ENCODE measurements at regions not wholly inside any gene's neighbourhood (a gene's known extent, or its start where the extent isn't known, plus 50 kb on each side); places are given as distances from the start of the nearest gene placed in this dataset.

DNA sequence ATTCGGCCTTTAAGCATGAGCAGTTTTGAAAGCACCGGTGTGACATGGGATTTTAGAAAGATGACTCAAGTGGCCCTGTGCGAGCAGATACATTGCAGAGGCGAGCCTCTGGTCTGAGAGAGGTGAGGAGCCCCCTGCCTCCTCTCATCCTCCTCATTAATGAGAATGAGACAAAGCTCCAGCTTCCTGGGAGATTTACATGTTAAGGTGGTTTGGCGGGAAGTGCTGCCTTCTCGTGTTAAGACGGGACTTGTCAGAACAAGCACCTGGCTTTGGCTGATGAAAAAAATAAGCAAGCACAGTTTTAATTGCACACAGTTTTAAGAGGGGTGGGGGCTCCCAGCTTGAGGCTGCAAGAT lies 68.1 kb downstream of the ACTL7B start:
- H3K4me2 ChIP-seq (ENCODE audit: control insufficient read depth, extremely low read depth, insufficient read depth, low read depth, low read length): peak overlapping the region; percentile 84
- peak overlapping the region; percentile 74 for H3K9ac ChIP-seq (ENCODE audit: control insufficient read depth, extremely low read depth, insufficient read depth, low read length)
- H4K20me1 ChIP-seq (ENCODE audit: control insufficient read depth, extremely low read depth, insufficient read depth, low read length): no peaks in the 10 kb centered on the region
- peaks cover 47% of the 10 kb centered on the region for H3K4me1 ChIP-seq (ENCODE audit: control insufficient read depth, extremely low read depth, insufficient read depth, low read length)
- peak; percentile 95 for FAIRE-seq
- DNase-seq (ENCODE audit: low read depth, low spot score): no peak
- dilution Hi-C loops (cut with MboI; ENCODE audit: extremely low pct_ligation_motif_present, low sequenced_read_pairs): no loop called here
- H3K36me3 ChIP-seq (ENCODE audit: control insufficient read depth in 2 of 2, extremely low read depth in 1 of 2, insufficient read depth in 2 of 2, low read length in 2 of 2): no peaks in the 10 kb centered on the region
- TF ChIP-seq, protein P1, sequence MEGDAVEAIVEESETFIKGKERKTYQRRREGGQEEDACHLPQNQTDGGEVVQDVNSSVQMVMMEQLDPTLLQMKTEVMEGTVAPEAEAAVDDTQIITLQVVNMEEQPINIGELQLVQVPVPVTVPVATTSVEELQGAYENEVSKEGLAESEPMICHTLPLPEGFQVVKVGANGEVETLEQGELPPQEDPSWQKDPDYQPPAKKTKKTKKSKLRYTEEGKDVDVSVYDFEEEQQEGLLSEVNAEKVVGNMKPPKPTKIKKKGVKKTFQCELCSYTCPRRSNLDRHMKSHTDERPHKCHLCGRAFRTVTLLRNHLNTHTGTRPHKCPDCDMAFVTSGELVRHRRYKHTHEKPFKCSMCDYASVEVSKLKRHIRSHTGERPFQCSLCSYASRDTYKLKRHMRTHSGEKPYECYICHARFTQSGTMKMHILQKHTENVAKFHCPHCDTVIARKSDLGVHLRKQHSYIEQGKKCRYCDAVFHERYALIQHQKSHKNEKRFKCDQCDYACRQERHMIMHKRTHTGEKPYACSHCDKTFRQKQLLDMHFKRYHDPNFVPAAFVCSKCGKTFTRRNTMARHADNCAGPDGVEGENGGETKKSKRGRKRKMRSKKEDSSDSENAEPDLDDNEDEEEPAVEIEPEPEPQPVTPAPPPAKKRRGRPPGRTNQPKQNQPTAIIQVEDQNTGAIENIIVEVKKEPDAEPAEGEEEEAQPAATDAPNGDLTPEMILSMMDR (optimal IDR thresholded peaks at IDR 0.05 in 1 of 3, IDR thresholded peaks at IDR 0.05 in 1 of 3, conservative IDR thresholded peaks at IDR 0.05 in 1 of 3; ENCODE audit: extremely low read depth in 1 of 3, insufficient read depth in 2 of 3, low read length in 3 of 3): no peak
- TF ChIP-seq EZH2 (IDR thresholded peaks at IDR 0.05; ENCODE audit: low read length): no peak
- H3K27ac ChIP-seq (ENCODE audit: control insufficient read depth, insufficient read depth, low read length): peak overlapping the region; percentile 94
- H3K4me3 ChIP-seq (ENCODE audit: control insufficient read depth in 2 of 3, extremely low read depth in 1 of 3, insufficient read depth in 2 of 3, low read depth in 1 of 3, low read length in 3 of 3): peak overlapping the region in 2 of 3 experiments; percentile 18 to 37
- H3K27me3 ChIP-seq (ENCODE audit: control insufficient read depth, extremely low read depth, insufficient read depth, low read length): no peaks in the 10 kb centered on the region
- H3K79me2 ChIP-seq (ENCODE audit: control insufficient read depth, insufficient read depth, low read length): no peaks in the 10 kb centered on the region
- peak overlapping the region; percentile 65 for H2AFZ ChIP-seq (ENCODE audit: control insufficient read depth, low read length)
- H3K9me1 ChIP-seq (ENCODE audit: control insufficient read depth, extremely low read depth, insufficient read depth, low read length): no peaks in the 10 kb centered on the region
- no peaks in the 10 kb centered on the region for H3K9me3 ChIP-seq (ENCODE audit: control insufficient read depth, low read depth, low read length)

DNA sequence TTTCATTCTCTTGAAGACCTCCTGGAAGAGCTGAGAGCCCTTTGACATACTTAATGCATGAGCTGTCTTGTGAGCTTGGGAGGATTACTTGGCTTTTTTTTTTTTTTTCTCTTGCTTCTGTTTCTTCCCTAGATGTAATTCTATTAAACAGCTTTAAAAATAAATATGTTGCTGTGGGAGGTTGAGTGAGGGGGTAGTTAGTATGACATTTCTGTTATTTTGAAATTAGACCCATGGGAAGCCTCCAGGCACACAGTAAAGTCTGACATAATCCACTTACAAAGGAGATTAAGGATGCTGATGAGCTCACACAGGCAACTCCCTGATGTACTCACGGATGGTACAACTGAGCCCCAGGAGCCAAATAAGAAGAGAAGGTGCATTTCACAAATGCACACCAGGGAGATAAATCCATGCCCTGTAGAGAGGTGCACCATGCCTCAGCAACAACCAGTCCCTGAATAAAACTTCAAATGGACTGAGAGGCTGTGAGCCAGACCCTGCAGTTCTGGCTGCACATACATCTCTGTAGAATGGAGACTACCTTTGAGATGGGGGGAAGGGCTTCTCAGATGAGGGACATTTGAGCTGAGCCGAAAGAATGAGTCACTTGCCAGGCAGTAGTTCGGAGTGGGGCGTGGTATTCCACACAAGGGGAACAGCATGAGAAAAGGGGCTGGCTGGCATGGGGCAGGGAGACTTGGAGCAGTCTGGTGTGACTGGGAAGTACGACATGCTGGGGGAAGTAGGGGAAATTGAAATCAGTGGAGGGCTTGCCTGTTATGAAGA lies 68.7 kb downstream of the ACTL7B start:
- TF ChIP-seq EZH2 (IDR thresholded peaks at IDR 0.05; ENCODE audit: low read length): no peak
- TF ChIP-seq, protein P1 (optimal IDR thresholded peaks at IDR 0.05 in 1 of 3, IDR thresholded peaks at IDR 0.05 in 1 of 3, conservative IDR thresholded peaks at IDR 0.05 in 1 of 3; ENCODE audit: extremely low read depth in 1 of 3, insufficient read depth in 2 of 3, low read length in 3 of 3): no peak
- Histone ChIP-seq H3K9me3 (ENCODE audit: control insufficient read depth, low read depth, low read length) (no peaks in the 10 kb centered on the region), H3K4me3 (ENCODE audit: control insufficient read depth in 2 of 3, extremely low read depth in 1 of 3, insufficient read depth in 2 of 3, low read depth in 1 of 3, low read length in 3 of 3) (peak overlapping the region in 2 of 3 experiments; percentile 18 to 37), H3K9me1 (ENCODE audit: control insufficient read depth, extremely low read depth, insufficient read depth, low read length) (no peaks in the 10 kb centered on the region), H3K4me1 (ENCODE audit: control insufficient read depth, extremely low read depth, insufficient read depth, low read length) (peaks cover 49% of the 10 kb centered on the region), H3K9ac (ENCODE audit: control insufficient read depth, extremely low read depth, insufficient read depth, low read length) (peak overlapping the region; percentile 74), H4K20me1 (ENCODE audit: control insufficient read depth, extremely low read depth, insufficient read depth, low read length) (no peaks in the 10 kb centered on the region), H2AFZ (ENCODE audit: control insufficient read depth, low read length) (peak overlapping the region; percentile 65), H3K36me3 (ENCODE audit: control insufficient read depth in 2 of 2, extremely low read depth in 1 of 2, insufficient read depth in 2 of 2, low read length in 2 of 2) (no peaks in the 10 kb centered on the region), H3K27ac (ENCODE audit: control insufficient read depth, insufficient read depth, low read length) (peak overlapping the region; percentile 94), H3K79me2 (ENCODE audit: control insufficient read depth, insufficient read depth, low read length) (no peaks in the 10 kb centered on the region), H3K27me3 (ENCODE audit: control insufficient read depth, extremely low read depth, insufficient read depth, low read length) (no peaks in the 10 kb centered on the region), H3K4me2 (ENCODE audit: control insufficient read depth, extremely low read depth, insufficient read depth, low read depth, low read length) (peak overlapping the region; percentile 84)
- DNase-seq (ENCODE audit: low read depth, low spot score) (peak; percentile 88), FAIRE-seq (peak; percentile 58)
- dilution Hi-C loops (cut with MboI; ENCODE audit: extremely low pct_ligation_motif_present, low sequenced_read_pairs): no loop called here

All from keratinocyte (primary cell).